H9 (cell line): ENCODE measurements at regions not wholly inside any gene's neighbourhood (a gene's known extent, or its start where the extent isn't known, plus 50 kb on each side); places are given as distances from the start of the nearest gene placed in this dataset.

ENCODE experiments used
- DNase-seq: peaks from one replicate; pipeline ENCODE4 v3.0.0-alpha.2; 2017
- H2AFZ ChIP-seq: one replicate; pipeline ENCODE4 v1.6.1; 2013; ENCODE audit warnings: mild to moderate bottlenecking, low read length, control low read depth, moderate library complexity
- H2AK5ac ChIP-seq: 2 replicates; pipeline ENCODE4 v1.6.1; 2013; ENCODE audit warnings: low read length, control low read depth, mixed read lengths; ENCODE audit not compliant: insufficient read length
- H2BK120ac ChIP-seq: one replicate; pipeline ENCODE4 v1.6.1; 2013; ENCODE audit warnings: low read depth, mild to moderate bottlenecking, low read length, control low read depth, inconsistent platforms; ENCODE audit not compliant: poor library complexity, severe bottlenecking
- H2BK12ac ChIP-seq: 2 replicates; pipeline ENCODE4 v1.6.1; 2013; ENCODE audit warnings: low read length, control low read depth, mixed read lengths, low read depth; ENCODE audit not compliant: insufficient read length
- H2BK15ac ChIP-seq: 2 replicates; pipeline ENCODE4 v1.6.1; 2013; ENCODE audit warnings: low read depth, low read length, control low read depth
- H2BK20ac ChIP-seq: one replicate; pipeline ENCODE4 v1.6.1; 2013; ENCODE audit warnings: low read depth, mild to moderate bottlenecking, low read length, control low read depth, inconsistent platforms; ENCODE audit not compliant: poor library complexity, severe bottlenecking
- H2BK5ac ChIP-seq: 2 replicates; pipeline ENCODE4 v1.6.1; 2013; ENCODE audit warnings: low read length, control low read depth, mixed read lengths; ENCODE audit not compliant: insufficient read length
- H3K14ac ChIP-seq: 2 replicates; pipeline ENCODE4 v1.6.1; 2013; ENCODE audit warnings: low read length, control low read depth; ENCODE audit not compliant: insufficient read depth
- H3K18ac ChIP-seq: 2 replicates; pipeline ENCODE4 v1.6.1; 2013; ENCODE audit warnings: low read depth, mild to moderate bottlenecking, mixed read lengths, low read length, control low read depth; ENCODE audit not compliant: insufficient read length
- H3K23ac ChIP-seq: 2 replicates; pipeline ENCODE4 v1.6.1; 2013; ENCODE audit warnings: low read length, control low read depth, mixed read lengths, low read depth; ENCODE audit not compliant: insufficient read length
- H3K23me2 ChIP-seq: 2 replicates; pipeline ENCODE4 v1.6.1; 2013; ENCODE audit warnings: low read depth, mild to moderate bottlenecking, mixed read lengths, low read length, control low read depth; ENCODE audit not compliant: insufficient read length, poor library complexity, severe bottlenecking
- H3K27ac ChIP-seq: 2 replicates; pipeline ENCODE4 v1.5.1; 2013; ENCODE audit warnings: low read length, control low read depth, mixed read lengths, low read depth; ENCODE audit not compliant: insufficient read length
- H3K27me3 ChIP-seq: 2 replicates; pipeline ENCODE4 v1.6.1; 2013; ENCODE audit warnings: low read length, control low read depth, inconsistent platforms; ENCODE audit not compliant: insufficient read depth
- H3K4ac ChIP-seq: 2 replicates; pipeline ENCODE4 v1.6.1; 2013; ENCODE audit warnings: low read depth, mild to moderate bottlenecking, control low read depth, inconsistent platforms, low read length, moderate library complexity
- H3K4me1 ChIP-seq: 2 replicates; pipeline ENCODE4 v1.6.1; 2013; ENCODE audit warnings: low read length, control low read depth, inconsistent platforms; ENCODE audit not compliant: insufficient read depth
- H3K4me2 ChIP-seq: 2 replicates; pipeline ENCODE4 v1.6.1; 2013; ENCODE audit warnings: low read length, control low read depth, mixed read lengths; ENCODE audit not compliant: insufficient read length, insufficient read depth
- H3K56ac ChIP-seq: 2 replicates; pipeline ENCODE4 v1.6.1; 2013; ENCODE audit warnings: low read depth, mild to moderate bottlenecking, mixed read lengths, low read length, control low read depth; ENCODE audit not compliant: insufficient read length
- H3K79me1 ChIP-seq: 2 replicates; pipeline ENCODE4 v1.6.1; 2013; ENCODE audit warnings: low read depth, mild to moderate bottlenecking, moderate library complexity, low read length, control low read depth, inconsistent platforms; ENCODE audit not compliant: insufficient read depth, poor library complexity, severe bottlenecking
- H3K79me2 ChIP-seq: 2 replicates; pipeline ENCODE4 v1.6.1; 2013; ENCODE audit warnings: low read length, control low read depth, inconsistent platforms; ENCODE audit not compliant: insufficient read depth
- H3K9ac ChIP-seq: 2 replicates; pipeline ENCODE4 v1.6.1; 2013; ENCODE audit warnings: low read length, control low read depth, mixed read lengths; ENCODE audit not compliant: insufficient read length; ENCODE audit errors: extremely low read depth
- H3K9me3 ChIP-seq: one replicate; pipeline ENCODE4 v1.6.1; 2013; ENCODE audit warnings: low read depth, low read length, inconsistent platforms; ENCODE audit not compliant: control insufficient read depth
- H3T11ph ChIP-seq: one replicate; pipeline ENCODE4 v1.6.1; 2013; ENCODE audit warnings: mild to moderate bottlenecking, low read length, control low read depth, inconsistent platforms
- H4K20me1 ChIP-seq: one replicate; pipeline ENCODE4 v1.6.1; 2013; ENCODE audit not compliant: control insufficient read depth, insufficient read length, insufficient read depth
- H4K5ac ChIP-seq: 2 replicates; pipeline ENCODE4 v1.6.1; 2013; ENCODE audit warnings: low read depth, mild to moderate bottlenecking, mixed read lengths, low read length, control low read depth; ENCODE audit not compliant: insufficient read length
- H4K8ac ChIP-seq: replicated peaks from 2 replicates; pipeline ENCODE4 v1.6.1; 2013; ENCODE audit warnings: low read length, control low read depth, mixed read lengths, low read depth; ENCODE audit not compliant: insufficient read length
- H4K91ac ChIP-seq: 2 replicates; pipeline ENCODE4 v1.6.1; 2013; ENCODE audit warnings: low read depth, mild to moderate bottlenecking, moderate library complexity, mixed read lengths, low read length, control low read depth; ENCODE audit not compliant: insufficient read length
- H3K27ac Mint-ChIP-seq, 3 experiments: 2 replicates in 2 of 3; 3 replicates in 1 of 3; pipeline ENCODE4 v1.8.0; 2020 to 2021; ENCODE audit warnings: mixed read lengths in 3 of 3, mild to moderate bottlenecking in 1 of 3, moderate library complexity in 1 of 3
- H3K27me3 Mint-ChIP-seq: 2 replicates; pipeline ENCODE4 v1.8.0; 2021; ENCODE audit warnings: low read depth, mild to moderate bottlenecking, moderate library complexity, mixed read lengths
- H3K36me3 Mint-ChIP-seq, 3 experiments: 2 replicates in 2 of 3; 3 replicates in 1 of 3; pipeline ENCODE4 v1.8.0; 2020 to 2021; ENCODE audit warnings: low read depth in 3 of 3, mixed read lengths in 3 of 3; ENCODE audit not compliant: insufficient read depth in 1 of 3
- H3K4me1 Mint-ChIP-seq, 2 experiments: 2 replicates each; pipeline ENCODE4 v1.8.0; 2020; ENCODE audit warnings: mixed read lengths in 2 of 2
- H3K4me3 Mint-ChIP-seq, 2 experiments: 2 replicates in 1 of 2; 3 replicates in 1 of 2; pipeline ENCODE4 v1.8.0; 2020 to 2021; ENCODE audit warnings: mild to moderate bottlenecking in 2 of 2, mixed read lengths in 2 of 2, moderate library complexity in 1 of 2
- H3K9me3 Mint-ChIP-seq, 2 experiments: 2 replicates in 1 of 2; 3 replicates in 1 of 2; pipeline ENCODE4 v1.8.0; 2020; ENCODE audit warnings: mild to moderate bottlenecking in 2 of 2, mixed read lengths in 2 of 2, moderate library complexity in 1 of 2
- WGBS: extraction: QIAGEN DNeasy Blood & Tissue Kit; methylation state at CpG from one replicate; pipeline ENCODE4 v1.1.7; 2013; ENCODE audit warnings: missing lambda C conversion rate, low lambda C conversion rate, mixed read lengths; ENCODE audit not compliant: insufficient read length; ENCODE audit errors: extremely low coverage; 5-methylcytosine and 5-hydroxymethylcytosine counted together
- TF ChIP-seq, protein P1 (sequence below): fragments of 200-600 bp; sonication (generic); conservative IDR thresholded peaks from 3 replicates; pipeline ENCODE4 v1.8.0; 2021; ENCODE audit warnings: antibody characterized with exemption, mild to moderate bottlenecking

DNA sequence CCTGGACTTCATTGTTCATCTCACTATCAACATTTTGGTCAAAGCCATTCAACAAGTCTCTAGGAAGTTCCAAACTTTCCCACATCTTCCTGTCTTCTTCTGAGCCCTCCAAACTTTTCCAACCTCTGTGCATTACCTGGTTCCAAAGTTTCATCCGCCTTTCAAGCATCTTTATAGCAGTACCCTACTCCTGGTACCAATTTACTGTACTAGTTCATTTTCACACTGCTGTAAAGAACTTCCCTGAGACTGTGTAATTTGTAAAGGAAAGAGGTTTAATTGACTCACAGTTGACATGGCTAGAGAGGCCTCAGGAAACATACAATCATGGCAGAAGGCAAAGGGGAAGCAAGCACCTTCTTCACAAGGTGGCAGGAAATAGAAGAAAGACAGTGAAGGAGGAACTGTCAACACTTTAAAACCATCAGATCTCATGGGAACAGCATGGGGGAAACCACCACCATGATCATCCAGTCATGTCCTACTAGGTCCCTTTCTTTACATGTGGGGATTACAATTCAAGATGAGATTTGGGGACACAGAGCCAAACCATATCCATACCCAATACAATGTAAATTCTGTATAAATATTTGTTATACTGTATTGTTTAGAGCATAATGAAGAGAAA is 109.7 kb downstream of the C12orf75 start:
- peaks cover 26 to 32% of the 10 kb centered on the region in 2 experiments for H3K4me1 Mint-ChIP-seq
- DNase-seq: no peak
- no peak overlapping the region for H3K23ac ChIP-seq
- peaks cover 29 to 39% of the 10 kb centered on the region in 2 experiments for H3K9me3 Mint-ChIP-seq
- no peak overlapping the region for H3K56ac ChIP-seq
- H3K4ac ChIP-seq: no peak overlapping the region
- H3K14ac ChIP-seq: no peak overlapping the region
- no peak overlapping the region for H3K27ac Mint-ChIP-seq
- no peaks in the 10 kb centered on the region for H3K23me2 ChIP-seq
- H2BK120ac ChIP-seq: no peak overlapping the region
- no peak overlapping the region for H3K4me2 ChIP-seq
- no peak overlapping the region for H2BK15ac ChIP-seq
- H3K27me3 Mint-ChIP-seq: peaks cover 6% of the 10 kb centered on the region; the same call in 1 of the 2 replicates
- H2AK5ac ChIP-seq: no peak overlapping the region
- H4K5ac ChIP-seq: no peak overlapping the region
- H2BK20ac ChIP-seq: no peak overlapping the region
- no peak overlapping the region for H2BK5ac ChIP-seq
- H3K36me3 Mint-ChIP-seq: peaks cover 8 to 31% (median 19%) of the 10 kb centered on the region in 3 experiments; a peak in 6 of 7 replicates
- no peaks in the 10 kb centered on the region for H3K9me3 ChIP-seq
- H3K79me2 ChIP-seq: no peaks in the 10 kb centered on the region
- H3K9ac ChIP-seq: no peak overlapping the region
- H4K20me1 ChIP-seq: no peaks in the 10 kb centered on the region
- H3T11ph ChIP-seq: no peak overlapping the region
- H2BK12ac ChIP-seq: no peak overlapping the region
- no peak overlapping the region for H3K4me3 Mint-ChIP-seq
- TF ChIP-seq, protein P1, sequence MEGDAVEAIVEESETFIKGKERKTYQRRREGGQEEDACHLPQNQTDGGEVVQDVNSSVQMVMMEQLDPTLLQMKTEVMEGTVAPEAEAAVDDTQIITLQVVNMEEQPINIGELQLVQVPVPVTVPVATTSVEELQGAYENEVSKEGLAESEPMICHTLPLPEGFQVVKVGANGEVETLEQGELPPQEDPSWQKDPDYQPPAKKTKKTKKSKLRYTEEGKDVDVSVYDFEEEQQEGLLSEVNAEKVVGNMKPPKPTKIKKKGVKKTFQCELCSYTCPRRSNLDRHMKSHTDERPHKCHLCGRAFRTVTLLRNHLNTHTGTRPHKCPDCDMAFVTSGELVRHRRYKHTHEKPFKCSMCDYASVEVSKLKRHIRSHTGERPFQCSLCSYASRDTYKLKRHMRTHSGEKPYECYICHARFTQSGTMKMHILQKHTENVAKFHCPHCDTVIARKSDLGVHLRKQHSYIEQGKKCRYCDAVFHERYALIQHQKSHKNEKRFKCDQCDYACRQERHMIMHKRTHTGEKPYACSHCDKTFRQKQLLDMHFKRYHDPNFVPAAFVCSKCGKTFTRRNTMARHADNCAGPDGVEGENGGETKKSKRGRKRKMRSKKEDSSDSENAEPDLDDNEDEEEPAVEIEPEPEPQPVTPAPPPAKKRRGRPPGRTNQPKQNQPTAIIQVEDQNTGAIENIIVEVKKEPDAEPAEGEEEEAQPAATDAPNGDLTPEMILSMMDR: no peak
- WGBS: no CpG with 5 or more reads among the region's 1 CpG
- H3K27me3 ChIP-seq: no peaks in the 10 kb centered on the region
- no peak overlapping the region for H2AFZ ChIP-seq
- no peak overlapping the region for H3K18ac ChIP-seq
- no peaks in the 10 kb centered on the region for H3K79me1 ChIP-seq
- H3K4me1 ChIP-seq: no peaks in the 10 kb centered on the region; the same call in 1 of the 2 replicates
- H4K8ac ChIP-seq: no peak overlapping the region
- H3K27ac ChIP-seq: no peak overlapping the region
- H4K91ac ChIP-seq: no peak overlapping the region
